SW 1271 (cell line): ENCODE measurements at regions not wholly inside any gene's neighbourhood (a gene's known extent, or its start where the extent isn't known, plus 50 kb on each side); places are given as distances from the start of the nearest gene placed in this dataset.
A peak's percentile ranks its signal among the peaks of the same experiment; 100 is the strongest.

ENCODE experiments used
- DNase-seq, 2 experiments: peaks; one replicate each; lab custom pipeline; 2025; lab: John Stamatoyannopoulos, UW

DNA sequence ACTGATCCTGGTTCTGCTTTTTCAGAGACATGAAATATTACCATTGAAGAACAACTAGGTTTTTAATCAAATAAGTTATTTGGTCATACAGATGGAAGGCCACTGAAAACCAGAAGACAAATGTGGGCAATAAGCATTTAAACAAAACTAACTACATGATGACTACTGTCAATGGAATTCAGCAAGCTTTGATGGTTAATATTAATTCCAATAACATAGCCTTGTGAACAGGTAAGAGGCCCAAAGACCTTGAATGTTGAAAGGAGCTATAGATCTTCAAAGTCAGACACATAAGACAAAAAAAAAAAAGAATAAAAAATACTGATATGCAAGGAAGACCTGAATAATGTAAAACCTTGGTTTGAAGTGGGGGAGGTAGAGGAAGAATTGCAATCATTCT lies 1955.6 kb upstream of the CELF4 start:
- DNase-seq, result no peak

DNA sequence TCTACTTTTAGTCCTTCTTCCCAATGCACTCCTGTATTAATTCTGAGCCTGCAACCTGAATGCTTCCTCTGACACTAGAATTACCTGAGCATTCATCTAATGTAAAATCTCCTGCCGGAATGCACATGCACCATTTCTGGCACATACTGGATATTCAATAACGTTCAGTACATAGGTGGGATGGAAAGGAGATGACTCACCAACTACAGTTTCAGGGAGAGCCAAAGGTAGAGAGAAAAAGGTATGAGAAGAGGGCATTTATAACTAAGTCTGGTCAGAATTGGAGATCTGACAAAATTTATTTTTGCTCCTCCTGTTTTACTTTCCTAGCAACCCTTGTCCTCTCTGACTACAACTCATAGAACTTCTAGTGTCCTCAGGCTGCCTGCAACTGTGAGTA lies 1954.1 kb upstream of the CELF4 start:
- DNase-seq, result no peak

DNA sequence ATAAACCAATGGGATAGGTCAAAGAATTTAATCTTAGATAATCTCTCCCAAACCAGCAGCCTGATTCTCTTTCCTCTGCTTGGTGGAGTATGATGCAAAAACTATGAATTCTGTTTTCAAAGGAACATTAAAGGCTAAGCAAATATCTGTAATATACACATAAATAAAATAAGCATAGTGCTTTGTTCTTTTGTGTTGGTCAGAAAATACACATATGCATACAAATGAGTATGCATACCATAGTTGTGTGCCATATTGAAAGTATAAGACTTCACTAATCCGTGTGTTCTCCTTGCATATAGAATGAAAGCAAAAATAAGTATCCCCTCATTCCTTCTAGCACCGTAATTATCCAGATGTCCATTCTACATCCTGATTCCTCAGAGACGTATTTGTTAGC lies 1949.7 kb upstream of the CELF4 start:
- no peak for DNase-seq

DNA sequence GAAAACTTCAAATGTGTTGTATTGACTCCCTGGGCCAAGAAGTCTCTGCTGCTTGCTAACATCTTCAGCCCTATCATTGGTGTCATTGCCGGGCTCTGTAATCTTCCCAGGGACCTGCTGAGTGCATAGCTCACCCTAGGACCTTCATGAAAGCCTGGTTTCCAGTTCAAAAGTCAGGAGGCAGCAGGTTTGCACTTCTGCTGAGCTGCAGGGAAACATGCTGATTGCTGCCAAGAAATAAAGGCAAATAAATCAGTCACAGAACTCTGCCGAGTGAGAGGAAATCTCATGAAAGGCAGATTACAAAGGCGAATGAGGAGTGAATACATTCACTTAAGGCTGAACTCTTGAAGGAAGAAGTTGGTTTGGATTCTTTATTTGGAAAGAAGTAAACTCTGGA lies 1947.6 kb upstream of the CELF4 start:
- DNase-seq, result no peak

DNA sequence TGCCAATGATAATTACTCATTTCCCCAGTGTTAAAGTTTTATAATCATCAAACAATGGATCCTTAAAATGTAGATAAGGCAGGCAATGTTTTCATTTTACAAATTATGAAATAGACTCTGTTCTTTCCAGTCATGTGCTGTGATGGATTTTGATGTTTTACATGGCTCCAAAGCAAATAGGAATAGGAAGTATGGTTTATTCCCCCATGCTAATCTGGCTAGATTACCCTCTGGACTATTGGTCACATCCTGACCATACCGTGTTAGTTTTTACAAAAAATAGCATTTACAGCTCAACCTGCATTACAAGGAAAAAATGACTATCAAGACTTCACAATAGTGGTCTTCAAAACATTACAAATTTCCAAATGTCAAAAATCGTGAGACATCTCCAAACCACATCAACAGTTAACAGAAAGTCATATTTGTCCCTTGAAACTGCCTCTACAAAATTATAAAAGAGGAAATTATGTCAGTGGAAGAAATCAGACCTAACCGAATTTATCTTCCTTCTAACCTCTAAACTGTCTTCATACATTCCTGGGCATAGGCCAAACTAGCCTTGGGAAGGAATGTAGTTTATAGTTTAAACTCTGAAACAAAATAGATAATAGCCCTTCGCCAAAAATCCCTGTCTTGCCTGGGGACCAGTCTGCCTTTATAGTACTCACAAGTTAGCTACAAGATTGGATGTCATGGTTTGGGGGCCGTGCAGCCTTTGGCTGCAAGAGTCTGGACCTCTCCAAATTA lies 1941.2 kb upstream of the CELF4 start:
- no peak for DNase-seq

DNA sequence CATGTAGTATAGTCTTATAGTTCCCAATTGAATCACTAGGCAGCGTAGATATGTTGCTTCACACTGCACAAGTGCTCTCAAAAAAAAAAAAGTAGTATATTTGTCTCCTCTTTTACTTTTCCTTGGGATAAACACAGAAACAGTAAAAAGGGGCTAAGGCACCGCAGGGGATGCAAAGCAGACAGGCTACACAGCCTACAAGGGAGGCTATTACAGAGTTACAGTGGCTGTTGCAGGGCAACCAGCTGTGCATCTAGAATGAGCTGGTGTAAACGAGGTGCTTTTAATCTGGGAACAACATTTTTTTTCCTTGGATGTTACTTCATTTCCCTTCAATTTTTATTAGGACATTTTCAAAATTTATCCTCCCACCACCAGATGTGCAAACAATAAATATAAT lies 1934.7 kb upstream of the CELF4 start:
- DNase-seq, result no peak

DNA sequence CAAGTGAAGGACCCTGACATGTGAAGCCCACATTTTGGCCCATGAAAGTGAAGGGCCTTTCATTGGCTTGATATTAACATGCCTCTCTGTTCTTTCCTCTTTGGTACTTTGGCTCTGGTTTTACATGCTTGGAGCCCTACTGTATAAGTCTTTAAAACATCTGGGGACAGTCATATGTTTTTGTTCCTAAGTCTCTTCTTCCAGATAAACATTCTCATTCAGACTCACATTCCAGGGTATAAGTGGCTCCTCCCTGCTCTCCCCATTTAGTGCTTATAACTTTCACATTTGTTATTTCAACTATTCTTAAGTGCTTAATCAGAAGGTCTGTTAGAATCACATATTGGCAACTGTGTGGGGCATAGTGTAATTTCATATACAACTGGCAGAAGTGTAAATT lies 1932.2 kb upstream of the CELF4 start:
- no peak for DNase-seq

DNA sequence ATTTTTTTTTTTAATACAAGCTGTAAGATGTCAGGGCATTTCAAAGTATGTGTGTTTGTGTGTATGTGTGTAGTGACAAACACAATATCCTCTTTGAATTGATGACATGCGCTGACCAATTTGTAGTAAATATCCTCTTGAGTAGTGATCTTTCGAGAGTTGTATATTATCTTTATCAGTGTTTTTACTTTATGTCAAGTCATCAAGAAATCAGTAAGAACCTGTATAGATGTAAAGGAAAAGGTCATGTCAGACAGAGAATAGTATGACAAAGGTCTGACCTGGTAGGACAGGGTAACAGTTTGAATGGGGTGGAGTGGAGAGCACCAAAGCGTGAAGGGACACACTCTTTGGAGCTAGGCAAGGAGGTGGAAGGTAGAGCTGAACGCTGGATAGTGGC lies 1931.4 kb upstream of the CELF4 start:
- no peak for DNase-seq

DNA sequence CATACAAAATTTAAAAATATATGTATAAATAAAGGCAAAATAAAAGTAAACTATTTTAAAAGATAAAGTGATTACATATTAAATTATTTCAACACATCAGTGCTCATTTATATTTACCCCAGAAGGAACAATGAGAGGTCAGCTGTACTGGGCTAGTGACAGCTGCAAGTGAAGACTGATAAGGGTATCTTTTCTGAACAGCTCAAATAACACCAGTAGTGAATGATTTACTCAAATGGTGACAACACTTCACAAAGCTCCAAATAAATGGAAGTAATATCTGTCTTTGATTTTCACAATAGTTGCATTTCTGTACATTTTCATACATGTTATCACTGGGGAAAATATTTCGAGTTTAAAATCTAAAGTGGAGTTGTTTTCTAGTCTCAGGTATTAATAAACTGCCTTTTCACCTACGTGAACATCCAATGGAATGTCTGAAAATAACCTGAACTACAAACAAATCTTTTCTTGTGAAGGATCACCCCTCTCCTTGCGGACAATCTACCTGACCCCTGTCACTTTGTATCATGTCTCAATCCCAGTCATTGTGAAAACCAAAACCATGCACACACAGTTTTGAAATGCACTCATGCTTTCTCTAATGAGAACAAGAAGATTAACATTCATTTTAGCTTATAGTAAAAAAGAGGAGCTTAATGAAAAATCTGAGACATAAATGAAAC lies 1928.8 kb upstream of the CELF4 start:
- DNase-seq, result no peak

DNA sequence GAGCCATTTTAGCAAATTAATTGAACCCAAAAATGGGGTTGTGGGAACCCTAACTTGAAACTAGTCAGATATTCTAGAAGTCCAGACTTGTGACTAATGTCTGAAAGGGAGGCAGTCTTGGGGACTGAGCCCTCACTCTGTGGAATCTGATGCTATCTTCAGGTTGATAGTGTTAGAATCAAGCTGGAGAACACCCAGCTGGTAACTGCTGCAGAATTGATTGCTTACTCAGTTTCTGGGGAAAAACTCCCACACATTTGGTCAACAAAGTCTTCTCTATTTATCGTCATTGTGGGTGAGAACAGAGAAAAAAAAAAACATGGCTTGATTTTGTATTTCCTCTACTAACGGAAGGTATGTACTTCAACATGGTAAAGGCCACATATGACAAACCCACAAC lies 1925.8 kb upstream of the CELF4 start:
- no peak for DNase-seq

DNA sequence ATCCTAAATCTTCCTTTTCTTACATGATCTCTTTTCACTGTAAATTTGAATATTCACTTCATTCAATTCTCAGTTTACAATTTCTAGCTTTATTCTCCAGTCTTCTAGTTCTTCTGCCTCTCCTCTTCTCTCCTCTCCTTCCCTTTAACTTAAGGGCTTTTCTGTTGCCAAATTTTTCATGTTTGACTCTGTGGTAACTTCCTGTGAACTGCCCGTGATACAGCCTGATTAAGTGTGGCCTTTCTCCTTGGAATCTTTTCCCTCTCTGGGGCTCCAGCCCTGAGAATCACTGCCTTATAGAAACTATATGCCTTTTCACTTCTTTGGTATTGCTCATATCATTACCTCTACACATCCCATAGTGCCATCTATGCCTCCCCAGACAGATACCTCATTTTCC lies 1923.8 kb upstream of the CELF4 start:
- no peak for DNase-seq

DNA sequence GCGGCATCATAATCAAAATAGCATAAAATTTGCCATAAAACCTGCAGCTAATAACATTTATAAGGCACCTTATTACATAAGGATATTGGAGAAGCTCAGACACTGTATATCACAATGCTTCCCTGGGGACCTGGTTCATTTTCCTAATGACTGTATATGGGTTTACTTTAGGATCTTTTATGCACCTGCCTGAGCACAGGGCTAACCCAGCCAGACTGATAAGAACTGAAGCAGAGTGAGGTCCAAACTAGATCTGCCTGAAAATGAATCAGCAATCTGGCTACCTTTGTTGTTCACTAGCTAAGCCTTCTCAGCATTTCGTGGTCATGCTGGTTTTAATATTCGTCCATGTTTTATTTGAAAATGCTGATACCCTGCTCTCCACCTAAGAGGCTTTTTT lies 1922.3 kb upstream of the CELF4 start:
- DNase-seq, result no peak

DNA sequence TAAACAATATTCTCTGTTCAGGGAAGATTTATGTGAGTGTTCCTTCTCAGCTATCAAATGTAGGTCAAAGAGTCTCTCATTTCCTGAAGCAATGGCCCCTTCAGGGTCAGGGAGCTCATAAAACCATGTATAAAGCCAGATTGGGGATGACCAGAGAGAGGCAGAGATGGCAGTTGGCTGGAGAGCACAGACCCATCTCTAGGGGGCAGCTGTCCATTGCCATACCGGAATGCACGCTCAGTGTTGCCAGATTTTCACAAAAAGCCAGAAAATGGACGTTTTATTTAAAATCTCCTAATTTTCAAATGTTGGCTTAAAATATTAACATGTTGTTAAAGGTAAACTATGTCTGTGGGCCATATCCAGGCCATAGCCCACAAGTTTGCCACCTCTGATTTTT lies 1920.7 kb upstream of the CELF4 start:
- no peak for DNase-seq

DNA sequence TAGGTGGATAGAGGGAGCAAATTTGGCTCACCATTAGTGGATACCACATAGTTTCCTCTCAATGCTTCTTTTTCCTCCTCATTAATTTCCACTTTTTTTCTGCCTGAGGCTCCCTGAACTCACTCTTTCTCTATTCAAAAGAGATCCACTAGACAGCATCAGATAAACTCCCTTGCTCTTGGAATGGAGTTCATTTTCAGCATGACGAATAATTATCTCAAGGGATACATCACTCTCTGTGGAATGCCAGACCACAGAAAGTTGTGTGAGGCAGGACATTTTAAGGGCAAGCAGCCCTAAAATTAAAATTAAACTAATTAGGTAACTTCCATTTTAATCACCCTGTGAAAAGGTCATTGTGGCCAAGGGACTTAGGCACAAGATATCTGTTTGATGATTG lies 1920.1 kb upstream of the CELF4 start:
- DNase-seq, result no peak

DNA sequence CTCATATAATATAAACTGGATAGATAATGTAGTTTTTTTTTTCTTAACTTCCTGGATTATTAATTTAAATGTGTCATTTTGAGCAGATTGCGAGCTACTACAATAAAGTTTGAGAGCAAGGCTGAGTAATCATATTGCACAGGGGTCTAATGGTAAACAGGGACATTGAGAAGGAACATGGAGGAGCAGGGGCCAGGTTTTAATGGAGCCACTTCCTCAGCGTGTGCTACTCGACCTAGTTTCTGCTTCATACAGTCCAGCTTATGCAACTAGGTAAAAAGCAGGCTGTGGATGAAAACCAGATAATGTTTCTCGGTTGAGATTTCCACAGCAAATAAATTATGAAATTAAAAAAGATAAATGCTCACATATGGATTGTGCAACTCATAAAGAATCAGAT lies 1915.7 kb upstream of the CELF4 start:
- no peak for DNase-seq

DNA sequence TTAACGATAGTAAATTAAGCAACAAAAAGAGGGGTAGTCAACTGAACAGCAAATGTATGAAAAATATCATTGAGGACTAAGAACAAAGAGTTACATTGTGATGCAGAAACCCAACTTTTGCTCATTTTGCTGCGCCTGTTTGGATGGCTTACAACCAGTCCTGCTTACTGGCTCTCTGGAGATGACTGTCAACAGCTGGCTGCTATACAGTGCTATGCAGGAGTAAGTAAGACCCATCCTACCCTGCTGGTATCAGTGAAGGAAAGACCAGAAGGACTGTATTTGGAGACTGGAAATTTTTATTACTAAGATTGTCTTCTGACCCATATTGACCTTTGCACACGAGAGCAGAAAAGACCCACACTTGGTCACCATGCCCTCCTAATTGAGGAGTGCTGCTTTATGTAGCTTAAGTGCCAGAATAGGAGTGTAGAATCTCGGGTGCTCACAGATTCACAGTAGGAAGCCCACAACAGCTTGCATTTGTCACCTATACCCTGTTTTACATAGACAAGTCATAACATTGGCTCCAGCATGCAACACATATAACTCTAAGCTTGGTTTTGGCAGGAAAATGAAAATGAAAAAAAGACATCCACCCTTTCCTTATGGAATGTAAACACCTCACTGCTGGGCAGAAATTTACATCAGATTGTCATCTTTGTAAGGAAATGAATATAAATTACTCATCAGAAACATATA lies 1915.0 kb upstream of the CELF4 start:
- no peak for DNase-seq

DNA sequence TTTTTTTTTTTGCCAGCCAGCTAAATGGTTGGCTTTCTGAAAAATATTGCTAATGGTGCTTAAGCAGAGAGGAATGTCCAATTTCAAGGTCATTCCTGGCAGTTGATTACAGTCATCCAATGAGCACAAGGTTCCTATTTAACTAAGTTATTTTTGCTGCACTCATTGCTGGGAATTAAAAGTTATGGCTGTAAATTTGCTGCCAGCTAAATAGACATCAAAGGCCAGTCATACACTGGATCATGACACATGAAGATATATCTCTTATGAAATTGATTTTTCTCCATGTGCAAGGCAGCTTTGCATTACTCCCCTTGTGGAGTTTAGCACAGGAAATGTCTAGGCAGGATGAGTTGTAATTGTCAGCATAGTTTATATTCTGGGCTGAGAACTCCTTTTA lies 1898.4 kb upstream of the CELF4 start:
- no peak for DNase-seq

DNA sequence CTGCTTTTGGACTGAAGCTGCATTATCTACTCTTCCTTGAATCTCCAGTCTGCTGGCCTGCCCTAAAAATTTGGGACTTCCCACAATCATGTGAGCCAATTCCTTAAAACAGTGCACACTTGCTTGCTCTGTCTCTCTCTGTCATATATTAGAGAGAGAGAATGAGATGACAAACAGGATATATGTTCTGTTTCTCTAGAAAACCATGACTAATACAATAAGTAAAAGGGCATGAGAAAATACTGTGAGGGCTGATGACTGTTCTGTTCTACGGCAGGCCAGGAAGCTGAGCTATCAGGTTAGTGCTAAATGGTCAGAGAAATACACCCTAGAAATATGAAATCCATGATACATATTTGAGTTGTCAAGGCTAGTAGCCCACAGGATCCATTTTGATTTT lies 1896.8 kb upstream of the CELF4 start:
- DNase-seq, result peak in 1 of 2 experiments; percentile 20

DNA sequence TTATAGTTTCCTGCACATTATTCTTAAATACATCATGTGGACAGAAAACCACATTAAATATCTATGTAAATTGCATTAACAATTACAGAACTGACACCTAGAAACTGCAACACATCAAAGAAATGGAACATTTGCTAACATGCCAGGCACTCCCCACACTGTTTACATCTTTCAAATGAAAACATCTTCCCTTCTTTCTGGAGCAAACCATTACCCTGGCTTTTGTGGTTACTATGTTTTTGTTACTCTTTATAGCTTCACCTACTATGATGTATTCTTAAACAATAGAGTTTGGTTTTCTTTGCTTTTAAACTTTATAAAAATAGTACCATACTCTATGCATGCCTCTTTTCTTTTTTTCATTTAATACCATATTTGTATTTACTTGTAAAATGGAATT lies 1894.5 kb upstream of the CELF4 start:
- DNase-seq, result no peak

DNA sequence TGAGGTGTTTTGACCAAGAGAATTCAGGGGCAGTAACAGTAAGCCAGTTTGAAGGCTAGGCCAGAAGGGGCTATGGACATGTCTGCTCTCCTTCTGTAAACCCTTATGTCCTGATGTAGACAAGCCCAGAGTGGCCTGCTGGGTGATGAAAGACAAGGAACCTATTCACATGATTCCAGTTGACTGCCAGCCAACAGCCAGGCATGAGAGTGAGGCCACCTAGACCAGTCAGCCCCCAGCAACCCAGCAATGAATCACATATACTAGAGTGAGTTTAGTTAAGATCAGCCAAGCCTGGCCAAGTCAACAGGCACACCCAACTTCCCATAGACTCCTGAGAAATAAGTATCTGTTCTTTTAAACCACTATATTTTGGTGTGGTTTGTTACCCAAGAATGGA lies 1889.7 kb upstream of the CELF4 start:
- peak in 1 of 2 experiments; percentile 10 for DNase-seq

DNA sequence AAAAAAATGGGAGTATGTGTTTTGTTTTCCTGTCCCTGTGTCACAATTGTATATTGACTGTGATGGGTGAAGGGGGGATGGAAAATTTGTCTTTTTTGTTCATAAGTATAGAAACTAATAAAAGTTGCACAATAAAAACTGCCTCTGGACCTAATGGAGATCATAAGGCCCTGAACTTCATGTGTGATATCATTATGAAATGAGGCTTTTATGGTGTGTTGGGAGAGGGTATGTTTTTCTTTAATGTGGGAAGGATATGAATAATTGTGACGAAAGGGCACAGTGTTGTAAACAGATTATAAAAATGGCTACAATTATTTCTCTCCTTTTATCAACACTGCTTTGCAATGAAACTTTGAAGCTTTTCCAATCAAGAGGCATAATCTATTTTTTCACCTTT lies 1889.3 kb upstream of the CELF4 start:
- DNase-seq, result no peak

DNA sequence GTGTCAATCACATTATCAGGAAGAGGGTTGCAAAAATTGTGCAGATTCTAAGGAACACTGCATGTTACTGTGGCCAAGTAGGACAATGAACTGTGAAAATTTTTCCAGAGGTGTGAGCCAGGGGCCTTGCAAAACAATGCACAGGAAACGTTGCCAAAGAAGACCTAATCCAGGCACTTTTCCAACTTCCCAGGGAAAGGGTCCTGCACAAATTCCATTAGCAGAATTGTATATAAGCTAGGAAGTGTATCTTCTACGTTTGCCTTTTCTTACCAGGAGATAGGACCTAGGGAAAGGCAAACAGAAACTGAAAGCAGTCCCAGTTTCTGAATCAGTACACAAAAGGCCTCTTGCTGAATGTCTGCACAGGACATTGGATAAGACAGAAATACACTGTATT lies 1888.3 kb upstream of the CELF4 start:
- DNase-seq, result peak in 1 of 2 experiments; percentile 25

DNA sequence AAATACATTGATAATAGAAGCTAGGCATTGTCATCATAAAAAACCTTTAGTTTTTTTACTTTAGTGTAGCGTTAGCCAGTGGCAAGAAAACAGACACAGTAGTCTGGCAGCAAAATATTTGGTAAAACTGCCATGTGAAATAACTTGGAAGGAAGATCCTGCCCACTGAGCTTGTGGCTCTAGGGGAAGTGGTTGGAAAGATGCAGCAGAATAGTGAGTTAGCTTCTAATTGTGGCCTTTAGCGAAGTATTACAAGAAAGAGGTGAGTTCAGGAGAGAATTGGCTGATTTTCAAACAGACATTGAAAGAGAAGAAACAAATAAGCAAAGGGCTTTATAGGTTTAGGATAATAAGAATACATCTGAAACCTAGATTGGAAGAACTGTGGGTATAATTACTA lies 1887.8 kb upstream of the CELF4 start:
- DNase-seq, result no peak
